PC-3 (cell line): ENCODE measurements at regions not wholly inside any gene's neighbourhood (a gene's known extent, or its start where the extent isn't known, plus 50 kb on each side); places are given as distances from the start of the nearest gene placed in this dataset.
"Not testable (repeated sequence)": the region's sequence is repeated elsewhere in the genome, so short reads cannot be mapped to it uniquely, and the experiment has no call there.

Source experiments
- ATAC-seq: fragments of 200-7000 bp; cut with Tn5 transposase; 2 replicates; pipeline ENCODE4 v1.9.1; 2020; ENCODE audit warnings: mild to moderate bottlenecking, moderate library complexity
- BruUV-seq: library from RNA; stranded (reverse); fragments of 400-500 nt; replicated peaks from 2 replicates; lab custom pipeline; 2021; lab: Mats Ljungman, UMichigan
- CTCF ChIA-PET: fragments of 300-600 bp; sonication (Branson Sonifier 250); formaldehyde crosslinking; loops from one replicate; lab custom pipeline; 2022; ENCODE audit warnings: antibody characterized with exemption; lab: Charles Lee
- POLR2A ChIA-PET: fragments of 300-600 bp; sonication (Branson Sonifier 250); formaldehyde crosslinking; loops from one replicate; lab custom pipeline; 2022; ENCODE audit warnings: antibody characterized with exemption; ENCODE audit not compliant: unreplicated experiment; lab: Charles Lee
- DNase-seq: peaks from one replicate; pipeline ENCODE4 v3.0.0-alpha.2; 2015
- H2AFZ ChIP-seq: fragments of 300-600 bp; sonication (generic); 2 replicates; pipeline ENCODE4 v1.6.0; 2016; ENCODE audit warnings: antibody characterized with exemption, low read length
- H3F3A ChIP-seq: fragments of 300-600 bp; sonication (generic); one replicate; pipeline ENCODE4 v1.6.0; 2017; ENCODE audit warnings: antibody characterized with exemption, low read length, control low read depth, mild to moderate bottlenecking; ENCODE audit not compliant: unreplicated experiment
- H3K27ac ChIP-seq: fragments of 300-600 bp; sonication (generic); 2 replicates; pipeline ENCODE4 v1.5.1; 2016; ENCODE audit warnings: mild to moderate bottlenecking, low read length
- H3K27me3 ChIP-seq: fragments of 300-600 bp; sonication (generic); 2 replicates; pipeline ENCODE4 v1.6.1; 2016; ENCODE audit warnings: low read length, mixed read lengths
- H3K36me3 ChIP-seq: fragments of 300-600 bp; sonication (generic); 2 replicates; pipeline ENCODE4 v1.6.1; 2016; ENCODE audit warnings: low read depth, mixed run types, low read length, mixed read lengths
- H3K4me1 ChIP-seq: fragments of 300-600 bp; sonication (generic); 2 replicates; pipeline ENCODE4 v1.5.1; 2016; ENCODE audit warnings: low read length; ENCODE audit not compliant: insufficient read depth
- H3K4me2 ChIP-seq: fragments of 300-600 bp; sonication (generic); 2 replicates; pipeline ENCODE4 v1.6.0; 2016; ENCODE audit warnings: low read length
- H3K4me3 ChIP-seq: fragments of 300-600 bp; sonication (generic); 2 replicates; pipeline ENCODE4 v1.5.1; 2016; ENCODE audit warnings: mild to moderate bottlenecking, low read length, mixed read lengths
- H3K79me2 ChIP-seq: fragments of 300-600 bp; sonication (generic); 2 replicates; pipeline ENCODE4 v1.6.1; 2017; ENCODE audit warnings: low read length, mixed read lengths
- H3K9ac ChIP-seq: fragments of 300-600 bp; sonication (generic); 2 replicates; pipeline ENCODE4 v1.6.0; 2016; ENCODE audit warnings: mild to moderate bottlenecking, low read length
- H3K9me2 ChIP-seq: fragments of 300-600 bp; sonication (generic); replicated peaks from 2 replicates; pipeline ENCODE4 v1.6.1; 2016; ENCODE audit warnings: mixed run types, low read length, mixed read lengths
- H3K9me3 ChIP-seq: fragments of 300-600 bp; sonication (generic); 2 replicates; pipeline ENCODE4 v1.6.1; 2016; ENCODE audit warnings: low read length, mixed read lengths
- H4K20me1 ChIP-seq: fragments of 300-600 bp; sonication (generic); 2 replicates; pipeline ENCODE4 v1.6.1; 2016; ENCODE audit warnings: low read length, mixed read lengths
- EZH2 ChIP-seq: fragments of 300-600 bp; sonication (generic); IDR thresholded peaks from one replicate; pipeline ENCODE4 v1.6.1; 2017; ENCODE audit warnings: antibody characterized with exemption, mild to moderate bottlenecking, low read length; ENCODE audit not compliant: unreplicated experiment
- EZH2phosphoT487 ChIP-seq: fragments of 300-600 bp; sonication (generic); IDR thresholded peaks from 2 replicates; pipeline ENCODE4 v1.6.1; 2018; ENCODE audit warnings: mild to moderate bottlenecking, antibody characterized with exemption, low read length, borderline replicate concordance
- intact Hi-C: fragments of 100-400 bp; cut with micrococcal nuclease; formaldehyde crosslinking; loops from 2 replicates; pipeline ENCODE4 v1.9.0; 2023
- TF ChIP-seq, protein P1 (sequence below): fragments of 300-600 bp; sonication (generic); conservative IDR thresholded peaks from 2 replicates; pipeline ENCODE4 v1.5.1; 2017; ENCODE audit warnings: antibody characterized with exemption, low read depth, mild to moderate bottlenecking, low read length

DNA sequence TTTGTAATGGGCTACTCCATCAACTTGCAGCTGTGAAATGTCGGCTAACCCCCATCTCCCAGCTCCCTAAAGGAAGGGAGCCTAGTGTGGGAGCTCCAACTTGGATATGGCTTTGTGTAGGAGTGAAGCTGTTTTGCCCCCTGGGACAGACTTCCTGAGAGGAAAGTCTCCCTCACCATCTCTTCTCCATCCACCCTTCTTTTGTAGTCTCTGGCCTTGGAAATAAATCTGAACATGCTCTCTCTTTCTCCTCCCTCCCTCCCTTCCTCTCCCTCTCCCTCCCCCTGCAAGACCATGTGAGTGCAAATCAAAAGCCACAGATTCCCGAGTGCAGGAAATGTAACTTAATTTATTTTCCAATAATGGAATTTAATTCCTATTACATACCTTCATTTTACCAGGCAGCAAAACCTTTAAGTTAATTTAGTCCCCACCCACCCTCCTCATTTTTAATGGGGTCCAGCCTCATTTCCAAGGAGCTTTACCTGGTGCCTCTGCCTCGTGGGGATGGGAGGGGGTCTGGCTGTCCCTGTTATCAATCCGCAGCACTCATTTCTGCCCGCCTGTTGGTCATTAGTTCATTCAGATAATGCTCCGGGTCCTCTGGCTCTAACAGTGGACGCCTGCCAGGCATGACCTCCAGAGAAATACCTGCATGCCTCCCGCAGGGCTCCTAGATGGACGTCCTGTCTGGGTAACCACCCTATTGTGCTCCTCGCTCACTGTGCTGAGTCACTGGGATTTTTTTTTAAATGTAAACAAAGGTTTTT is 122.9 kb upstream of the TAF11L2 start:
- H3K9ac ChIP-seq: peak overlapping the region; percentile 18; the same call in 1 of the 2 replicates
- peak; percentile 89 for ATAC-seq
- H3K9me2 ChIP-seq: no peaks in the 10 kb centered on the region
- H3K27ac ChIP-seq: peak overlapping the region; percentile 56
- peak overlapping the region; percentile 34 for H2AFZ ChIP-seq
- H3K27me3 ChIP-seq: no peaks in the 10 kb centered on the region
- no peaks in the 10 kb centered on the region for H3F3A ChIP-seq
- ChIA-PET POLR2A (no interaction called here), CTCF (no interaction called here)
- no peaks in the 10 kb centered on the region for H3K79me2 ChIP-seq
- H3K36me3 ChIP-seq: no peaks in the 10 kb centered on the region
- H3K9me3 ChIP-seq: no peaks in the 10 kb centered on the region
- TF ChIP-seq, protein P1, sequence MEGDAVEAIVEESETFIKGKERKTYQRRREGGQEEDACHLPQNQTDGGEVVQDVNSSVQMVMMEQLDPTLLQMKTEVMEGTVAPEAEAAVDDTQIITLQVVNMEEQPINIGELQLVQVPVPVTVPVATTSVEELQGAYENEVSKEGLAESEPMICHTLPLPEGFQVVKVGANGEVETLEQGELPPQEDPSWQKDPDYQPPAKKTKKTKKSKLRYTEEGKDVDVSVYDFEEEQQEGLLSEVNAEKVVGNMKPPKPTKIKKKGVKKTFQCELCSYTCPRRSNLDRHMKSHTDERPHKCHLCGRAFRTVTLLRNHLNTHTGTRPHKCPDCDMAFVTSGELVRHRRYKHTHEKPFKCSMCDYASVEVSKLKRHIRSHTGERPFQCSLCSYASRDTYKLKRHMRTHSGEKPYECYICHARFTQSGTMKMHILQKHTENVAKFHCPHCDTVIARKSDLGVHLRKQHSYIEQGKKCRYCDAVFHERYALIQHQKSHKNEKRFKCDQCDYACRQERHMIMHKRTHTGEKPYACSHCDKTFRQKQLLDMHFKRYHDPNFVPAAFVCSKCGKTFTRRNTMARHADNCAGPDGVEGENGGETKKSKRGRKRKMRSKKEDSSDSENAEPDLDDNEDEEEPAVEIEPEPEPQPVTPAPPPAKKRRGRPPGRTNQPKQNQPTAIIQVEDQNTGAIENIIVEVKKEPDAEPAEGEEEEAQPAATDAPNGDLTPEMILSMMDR: no peak
- TF ChIP-seq EZH2phosphoT487 (no peak), EZH2 (no peak)
- H3K4me2 ChIP-seq: peak overlapping the region; percentile 72
- no TSS peak for BruUV-seq
- DNase-seq: peak; percentile 94
- H3K4me3 ChIP-seq: peak overlapping the region; percentile 43
- no peaks in the 10 kb centered on the region for H4K20me1 ChIP-seq
- intact Hi-C loops: loop anchor here (10.0 kb wide), 1 partner anchor 120 kb away; no protein-coding TSS in a partner anchor
- peaks cover 46% of the 10 kb centered on the region for H3K4me1 ChIP-seq

DNA sequence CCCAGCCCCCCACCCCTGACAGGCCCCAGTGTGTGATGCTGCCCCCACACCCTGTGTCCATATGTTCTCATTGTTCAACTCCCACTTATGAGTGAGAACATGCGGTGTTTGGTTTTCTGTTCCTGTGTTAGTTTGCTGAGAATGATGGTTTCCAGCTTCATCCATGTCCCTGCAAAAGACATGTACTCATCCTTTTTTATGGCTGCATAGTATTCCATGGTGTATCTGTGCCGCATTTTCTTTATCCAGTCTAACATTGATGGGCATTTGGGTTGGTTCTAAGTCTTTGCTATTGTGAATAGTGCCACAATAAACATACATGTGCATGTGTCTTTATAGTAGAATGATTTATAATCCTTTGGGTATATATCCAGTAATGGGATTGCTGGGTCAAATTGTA is 122.1 kb upstream of the TAF11L2 start:
- DNase-seq, BruUV-seq, H3K79me2 ChIP-seq, POLR2A ChIA-PET, H3K4me2 ChIP-seq, H3K9me2 ChIP-seq, H3K9ac ChIP-seq, H2AFZ ChIP-seq, H3K27me3 ChIP-seq, CTCF ChIA-PET, ATAC-seq, H4K20me1 ChIP-seq, H3K36me3 ChIP-seq, H3K4me3 ChIP-seq, H3K27ac ChIP-seq, H3K9me3 ChIP-seq, H3F3A ChIP-seq: not testable (repeated sequence)
- intact Hi-C loops: loop anchor here (10.0 kb wide), 1 partner anchor 121 kb away; no protein-coding TSS in a partner anchor
- peaks cover 52% of the 10 kb centered on the region for H3K4me1 ChIP-seq

DNA sequence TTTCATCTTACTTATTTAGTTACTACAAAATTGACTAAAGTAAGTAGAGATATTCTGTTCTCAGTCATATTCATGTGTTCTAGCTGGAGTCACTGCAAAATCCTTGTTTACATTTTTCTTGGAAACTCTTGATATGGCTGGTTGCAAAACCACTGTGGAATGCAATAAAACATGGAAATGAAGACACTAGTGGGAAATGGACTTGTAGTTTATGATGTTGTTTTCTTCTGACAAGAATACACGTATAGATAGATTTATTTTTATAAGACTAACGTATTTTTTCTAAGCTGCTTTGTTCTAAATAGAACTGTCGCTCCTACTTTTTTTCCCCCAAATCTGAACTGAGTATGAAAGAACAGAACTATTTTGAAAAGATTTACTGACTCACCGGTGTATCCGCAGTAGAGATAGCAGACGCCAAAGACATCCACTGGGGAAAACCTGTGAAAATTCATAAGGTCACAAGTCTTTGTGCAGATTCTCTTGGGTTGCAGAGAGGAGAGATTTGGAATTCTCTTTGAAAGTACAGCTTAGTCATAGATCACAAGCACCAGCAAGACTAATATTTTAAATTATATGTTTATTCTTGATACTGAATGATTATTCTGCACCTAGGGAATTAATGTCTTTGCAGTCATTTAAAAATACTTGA is 119.6 kb upstream of the TAF11L2 start:
- intact Hi-C loops: loop anchor here (10.0 kb wide), 1 partner anchor 124 kb away; no protein-coding TSS in a partner anchor
- Histone ChIP-seq H3K4me2 (peak overlapping the region; percentile 21; the same call in 1 of the 2 replicates), H3K4me1 (peaks cover 54% of the 10 kb centered on the region), H3K9me3 (no peaks in the 10 kb centered on the region), H3K9me2 (no peaks in the 10 kb centered on the region), H3K9ac (no peak overlapping the region), H3K27ac (no peak overlapping the region), H2AFZ (no peak overlapping the region), H3F3A (no peaks in the 10 kb centered on the region), H4K20me1 (no peaks in the 10 kb centered on the region), H3K4me3 (no peak overlapping the region), H3K36me3 (no peaks in the 10 kb centered on the region), H3K79me2 (no peaks in the 10 kb centered on the region), H3K27me3 (no peaks in the 10 kb centered on the region)
- TF ChIP-seq, protein P1: no peak
- TF ChIP-seq EZH2 (no peak), EZH2phosphoT487 (no peak)
- peak; percentile 49 for DNase-seq
- POLR2A ChIA-PET: no interaction called here
- BruUV-seq: no TSS peak
- no peak for ATAC-seq
- CTCF ChIA-PET: no interaction called here
